Activated naive CD4-positive, alpha-beta T cell treated with anti-CD3 and anti-CD28 coated beads for 36 hours (primary cell): ENCODE measurements at regions not wholly inside any gene's neighbourhood (a gene's known extent, or its start where the extent isn't known, plus 50 kb on each side); places are given as distances from the start of the nearest gene placed in this dataset.
"Not testable (repeated sequence)": the region's sequence is repeated elsewhere in the genome, so short reads cannot be mapped to it uniquely, and the experiment has no call there.

Experiments used
- CTCF ChIA-PET: fragments of 350-600 bp; sonication (Branson Sonifier 250); formaldehyde crosslinking; loops from one replicate; lab custom pipeline; 2021; ENCODE audit warnings: antibody characterized with exemption; lab: Charles Lee
- DNase-seq: peaks from one replicate; pipeline ENCODE4 v3.0.0-alpha.2; 2020
- H3K27ac Mint-ChIP-seq: one replicate; pipeline ENCODE4 v1.8.0; 2021; ENCODE audit warnings: mild to moderate bottlenecking, mixed read lengths
- H3K27me3 Mint-ChIP-seq: one replicate; pipeline ENCODE4 v1.8.0; 2021; ENCODE audit warnings: low read depth, mixed read lengths
- H3K36me3 Mint-ChIP-seq: one replicate; pipeline ENCODE4 v1.8.0; 2021; ENCODE audit warnings: low read depth, mixed read lengths
- H3K4me1 Mint-ChIP-seq: one replicate; pipeline ENCODE4 v1.8.0; 2021; ENCODE audit warnings: low read depth, mixed read lengths
- H3K4me3 Mint-ChIP-seq: one replicate; pipeline ENCODE4 v1.8.0; 2021; ENCODE audit warnings: mild to moderate bottlenecking, moderate library complexity, mixed read lengths
- H3K9me3 Mint-ChIP-seq: one replicate; pipeline ENCODE4 v1.8.0; 2021; ENCODE audit warnings: mixed read lengths
- intact Hi-C: fragments of 100-400 bp; cut with micrococcal nuclease; formaldehyde crosslinking; loops from one replicate; pipeline ENCODE4 v1.15.1; 2023

DNA sequence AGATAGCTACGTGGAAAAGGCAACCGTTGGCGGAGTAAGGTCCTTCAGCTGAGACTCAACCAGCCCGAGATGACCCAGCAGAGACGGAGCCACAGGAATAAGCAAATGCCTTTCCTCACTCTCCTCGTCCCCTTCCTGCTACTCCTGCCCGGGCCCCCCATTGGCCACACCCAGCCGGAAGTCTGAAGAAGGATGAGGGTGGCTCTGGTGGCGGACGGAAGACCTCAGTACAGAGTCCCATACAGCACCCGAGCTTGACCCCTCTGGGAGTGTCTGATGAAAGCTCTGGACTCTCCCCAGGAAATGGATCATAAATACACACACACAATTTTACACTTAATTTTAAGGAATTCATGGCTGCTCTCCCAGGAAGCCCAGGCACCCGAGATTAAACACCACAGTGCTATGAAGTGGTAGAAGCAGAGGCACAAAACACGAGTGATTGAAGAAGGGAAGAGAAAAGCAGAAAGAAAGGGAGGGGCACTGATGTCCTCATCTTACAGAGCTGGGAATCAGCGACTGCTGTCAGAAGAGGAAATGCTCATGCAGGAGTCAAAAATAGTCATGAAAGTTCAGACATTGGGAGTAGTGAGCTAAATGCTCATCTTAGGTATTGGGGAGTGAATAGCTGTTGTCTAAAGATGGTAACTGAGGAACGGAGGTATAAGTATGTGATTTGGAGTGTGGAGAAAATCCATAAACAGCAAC, 125.6 kb downstream of the BANF2 start:
- H3K27ac Mint-ChIP-seq = no peak overlapping the region
- DNase-seq = no peak
- H3K27me3 Mint-ChIP-seq = no peaks in the 10 kb centered on the region
- intact Hi-C loops = no loop called here
- H3K4me1 Mint-ChIP-seq = peaks cover 8% of the 10 kb centered on the region
- H3K4me3 Mint-ChIP-seq = no peak overlapping the region
- CTCF ChIA-PET = interaction anchor here (1.0 kb wide), 1 partner anchor 74 kb away, joined by 3 read pairs; no protein-coding TSS in a partner anchor
- H3K9me3 Mint-ChIP-seq = no peaks in the 10 kb centered on the region
- H3K36me3 Mint-ChIP-seq = no peaks in the 10 kb centered on the region

DNA sequence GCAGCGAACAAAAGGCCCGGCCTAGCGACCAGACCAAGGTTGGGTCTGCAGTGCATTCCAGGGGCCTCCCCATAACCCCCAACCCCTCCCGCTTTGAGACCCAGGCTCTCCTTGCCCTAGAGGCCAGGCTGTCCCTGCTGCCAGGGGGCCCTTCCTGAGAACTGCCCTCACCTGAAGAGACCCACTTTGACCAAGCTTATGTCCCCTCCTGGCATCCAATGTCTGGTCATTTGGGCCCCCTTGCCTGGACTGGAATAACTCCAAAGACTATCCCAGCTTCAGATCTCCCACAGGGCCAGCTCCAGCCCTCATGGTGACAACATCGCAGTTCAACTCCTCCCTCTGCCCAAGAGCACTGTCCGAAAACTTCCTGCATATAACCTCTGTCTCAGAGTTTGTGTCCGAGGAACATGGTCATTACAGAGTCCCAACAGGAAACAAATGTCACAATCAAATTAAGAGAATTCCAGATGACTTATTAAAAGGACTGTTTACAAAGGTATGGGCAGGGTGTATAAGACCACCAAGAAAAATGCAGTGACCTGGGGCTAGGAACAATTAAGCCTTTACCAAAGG, 125.0 kb downstream of the BANF2 start:
- CTCF ChIA-PET = interaction anchor here (0.6 to 1.0 kb wide), 2 partner anchors 74 to 81 kb away, joined by 3 to 5 read pairs; no protein-coding TSS in a partner anchor
- Mint-ChIP-seq H3K27me3 (no peaks in the 10 kb centered on the region), H3K4me1 (peaks cover 8% of the 10 kb centered on the region), H3K4me3 (no peak overlapping the region), H3K36me3 (no peaks in the 10 kb centered on the region), H3K9me3 (peaks cover under 1% of the 10 kb centered on the region), H3K27ac (no peak overlapping the region)
- intact Hi-C loops = no loop called here
- DNase-seq = no peak

DNA sequence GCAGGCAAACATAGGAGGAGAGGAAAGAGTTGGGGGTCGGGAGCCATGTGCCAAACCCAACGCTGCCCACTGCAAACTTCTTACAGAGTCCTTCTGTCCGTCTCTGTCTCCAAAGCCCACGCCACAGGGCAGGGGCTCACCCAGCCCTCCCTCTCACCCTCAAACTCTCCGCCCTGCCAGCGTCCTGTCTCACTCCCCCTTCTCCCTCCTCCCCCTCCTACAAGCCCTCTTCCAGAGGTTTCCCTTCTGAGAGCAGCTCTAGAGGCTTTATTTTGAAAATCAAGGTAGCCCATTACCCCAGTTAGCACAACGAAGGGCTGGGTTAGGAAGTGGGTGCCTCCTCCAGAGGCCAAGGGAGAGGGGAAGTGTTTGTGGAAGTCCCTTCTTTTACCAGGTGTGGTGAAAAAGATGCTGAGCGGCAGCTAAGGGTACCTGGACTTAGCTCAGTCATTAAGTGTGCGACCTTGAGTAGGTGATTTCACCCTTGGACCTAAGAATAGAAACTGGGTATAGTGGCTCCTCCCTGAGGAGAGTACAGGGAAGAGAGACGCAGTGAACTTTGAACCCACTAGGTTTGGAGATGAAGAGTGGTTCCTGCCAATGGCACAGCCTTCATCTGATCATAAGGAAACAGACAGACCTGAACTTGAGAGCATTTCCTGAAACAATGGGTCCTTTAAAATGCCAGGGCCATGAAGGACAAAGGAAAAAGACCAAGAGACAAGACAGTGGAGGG, 123.8 kb downstream of the BANF2 start:
- Mint-ChIP-seq H3K4me3 (no peak overlapping the region), H3K27me3 (no peaks in the 10 kb centered on the region), H3K9me3 (peaks cover 7% of the 10 kb centered on the region), H3K4me1 (peaks cover 8% of the 10 kb centered on the region), H3K27ac (no peak overlapping the region), H3K36me3 (no peaks in the 10 kb centered on the region)
- CTCF ChIA-PET = interaction anchor here (0.6 kb wide), 1 partner anchor 74 kb away, joined by 3 read pairs; no protein-coding TSS in a partner anchor
- intact Hi-C loops = no loop called here
- DNase-seq = no peak

DNA sequence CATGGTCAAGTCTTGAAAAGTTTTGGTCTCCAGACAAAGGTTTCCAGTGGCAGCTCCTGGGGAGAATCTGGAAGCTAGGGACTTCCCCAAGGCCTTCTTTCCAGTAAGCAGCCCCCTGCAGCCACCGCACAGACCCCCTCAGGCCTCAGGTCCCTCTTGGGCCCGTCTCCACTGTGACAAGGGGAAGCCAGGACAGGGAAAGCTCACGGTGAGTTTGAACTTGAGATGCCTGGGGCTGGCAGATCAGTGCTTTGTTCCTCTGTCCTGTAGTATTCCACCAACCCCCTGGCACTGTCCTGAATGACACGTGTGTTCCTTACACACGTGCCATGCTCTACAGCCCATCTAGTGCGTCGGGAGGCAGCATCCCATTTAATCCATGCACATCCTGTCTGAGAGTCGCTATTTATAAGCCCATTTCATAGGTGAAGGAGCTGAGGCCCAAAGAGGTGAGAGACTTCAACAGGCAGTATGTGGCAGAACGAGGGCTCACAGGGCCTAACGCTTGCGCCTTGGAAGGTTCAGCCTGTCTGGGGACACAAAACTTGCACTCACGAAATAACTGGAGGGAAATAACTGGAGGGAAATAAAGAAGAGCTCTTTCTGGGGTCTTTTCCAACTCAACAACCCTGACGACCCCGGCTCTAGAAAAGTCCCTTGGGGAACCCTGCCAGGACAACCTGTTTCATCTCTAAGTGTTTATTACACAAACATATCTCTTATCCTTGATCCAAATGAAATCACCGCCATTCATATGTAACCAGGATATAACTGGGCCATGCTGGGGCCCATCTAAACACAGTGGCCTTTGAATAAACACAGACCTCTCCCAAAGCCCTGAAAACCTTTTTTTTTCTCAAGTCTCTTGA, 123.0 kb downstream of the BANF2 start:
- CTCF ChIA-PET = no interaction called here
- no peaks in the 10 kb centered on the region for H3K27me3 Mint-ChIP-seq
- H3K4me1 Mint-ChIP-seq = peaks cover 8% of the 10 kb centered on the region
- no peak overlapping the region for H3K27ac Mint-ChIP-seq
- DNase-seq = no peak
- no peak overlapping the region for H3K4me3 Mint-ChIP-seq
- peaks cover 7% of the 10 kb centered on the region for H3K9me3 Mint-ChIP-seq
- no peaks in the 10 kb centered on the region for H3K36me3 Mint-ChIP-seq
- intact Hi-C loops = no loop called here

DNA sequence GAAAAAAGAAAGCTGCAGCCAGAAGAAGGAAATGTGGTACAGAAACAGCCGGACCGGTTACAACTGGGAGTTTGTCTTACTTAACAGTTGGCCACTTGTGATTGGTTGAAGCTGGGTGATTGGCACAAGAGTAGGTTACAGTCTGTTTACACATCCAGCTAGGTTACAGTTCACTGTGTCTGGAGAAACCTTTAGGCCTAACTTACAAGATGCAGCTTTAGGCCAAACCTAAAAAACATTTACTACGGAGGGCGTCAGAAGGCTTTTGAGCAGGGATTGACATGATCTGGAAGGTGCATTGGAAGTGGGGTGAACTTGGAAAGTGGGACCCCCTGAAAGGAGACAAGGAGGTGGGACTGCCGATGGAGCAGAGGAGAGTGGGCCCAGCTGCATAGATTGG, 122.3 kb downstream of the BANF2 start:
- H3K4me3 Mint-ChIP-seq = no peak overlapping the region
- intact Hi-C loops = no loop called here
- H3K4me1 Mint-ChIP-seq = peaks cover 8% of the 10 kb centered on the region
- H3K27me3 Mint-ChIP-seq = no peaks in the 10 kb centered on the region
- peaks cover 7% of the 10 kb centered on the region for H3K9me3 Mint-ChIP-seq
- no peak for DNase-seq
- no peaks in the 10 kb centered on the region for H3K36me3 Mint-ChIP-seq
- CTCF ChIA-PET = no interaction called here
- H3K27ac Mint-ChIP-seq = no peak overlapping the region

DNA sequence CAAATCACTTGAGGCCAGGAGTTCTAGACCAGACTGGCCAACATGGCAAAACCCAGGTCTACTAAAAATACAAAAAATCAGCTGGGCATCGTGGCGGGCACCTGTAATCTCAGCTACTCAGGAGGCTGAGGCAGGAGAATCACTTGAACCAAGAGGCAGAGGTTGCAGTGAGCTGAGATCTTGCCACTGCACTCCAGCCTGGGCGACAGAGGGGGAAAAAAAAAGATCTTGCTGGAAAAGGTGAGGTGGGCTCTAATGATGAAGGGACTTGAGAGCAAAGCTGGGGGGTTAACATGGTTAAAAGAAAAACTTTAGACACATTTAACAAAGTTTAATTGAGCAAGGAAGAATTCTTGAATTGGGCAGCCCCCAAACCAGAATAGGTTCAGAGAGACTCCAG, 121.8 kb downstream of the BANF2 start:
- H3K9me3 Mint-ChIP-seq, H3K36me3 Mint-ChIP-seq, DNase-seq, H3K27me3 Mint-ChIP-seq, H3K27ac Mint-ChIP-seq, H3K4me3 Mint-ChIP-seq, CTCF ChIA-PET, intact Hi-C loops, H3K4me1 Mint-ChIP-seq: not testable (repeated sequence)

DNA sequence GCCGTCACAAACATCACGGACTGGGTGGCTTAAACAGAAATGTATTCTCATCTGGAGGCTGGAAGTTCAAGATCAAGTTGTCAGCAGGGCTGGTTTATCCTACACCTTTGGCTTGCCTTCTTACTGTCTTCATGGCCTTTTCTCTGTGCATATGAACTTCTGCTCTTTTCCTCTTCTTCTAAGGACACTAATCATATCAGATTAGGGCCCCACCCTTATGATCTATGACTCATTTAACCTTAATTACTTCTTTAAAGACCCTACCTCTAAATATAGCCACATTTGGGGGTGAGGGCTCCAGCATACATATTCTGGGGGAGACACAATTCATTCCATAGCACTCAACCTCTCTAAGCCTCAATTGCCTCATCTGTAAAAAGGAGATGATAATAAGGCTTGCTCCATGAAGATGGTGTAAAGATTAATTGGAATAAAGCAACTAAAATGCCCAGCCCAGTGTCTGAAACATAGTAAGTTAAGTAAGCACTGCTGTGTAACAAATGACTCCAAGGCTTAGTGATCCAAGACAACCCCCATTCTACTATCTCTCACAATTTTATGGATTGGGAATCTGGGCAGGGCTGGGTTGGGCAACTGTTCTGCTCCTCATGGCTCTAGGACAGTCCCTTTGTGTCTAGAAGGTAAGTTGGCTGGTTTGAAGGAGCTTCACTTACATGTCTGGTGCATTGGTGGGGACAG, 119.8 kb downstream of the BANF2 start:
- H3K4me1 Mint-ChIP-seq = no peaks in the 10 kb centered on the region
- CTCF ChIA-PET = no interaction called here

DNA sequence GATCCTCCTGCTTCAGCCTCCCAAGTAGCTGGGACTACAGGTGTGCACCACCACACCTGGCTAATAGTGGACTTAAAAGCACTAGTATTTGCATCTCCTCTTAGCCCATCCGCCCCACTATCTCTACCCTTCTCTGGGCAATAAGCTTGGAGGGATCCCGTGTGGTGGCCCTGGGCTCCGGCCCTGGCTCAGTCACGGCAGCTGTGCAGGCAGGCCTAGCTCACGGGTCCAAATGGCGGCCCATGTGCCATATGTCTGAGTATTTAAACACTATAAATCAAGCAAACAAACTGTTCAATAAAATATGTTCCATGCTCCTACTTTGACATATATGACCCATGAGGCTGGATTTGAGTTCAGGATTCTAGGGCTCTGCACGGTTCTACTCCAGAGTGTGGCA, 118.4 kb downstream of the BANF2 start:
- DNase-seq = no peak
- intact Hi-C loops = no loop called here
- Mint-ChIP-seq H3K9me3 (peaks cover 7% of the 10 kb centered on the region), H3K4me1 (no peaks in the 10 kb centered on the region), H3K27ac (no peak overlapping the region), H3K27me3 (no peaks in the 10 kb centered on the region), H3K4me3 (no peak overlapping the region), H3K36me3 (no peaks in the 10 kb centered on the region)
- CTCF ChIA-PET = no interaction called here

More for the DNA sequence above, 119.8 kb downstream of the BANF2 start:
- Mint-ChIP-seq H3K4me3 (no peak overlapping the region), H3K9me3 (peaks cover 7% of the 10 kb centered on the region), H3K27ac (no peak overlapping the region), H3K36me3 (no peaks in the 10 kb centered on the region), H3K27me3 (no peaks in the 10 kb centered on the region)
- intact Hi-C loops = no loop called here
- DNase-seq = no peak

DNA sequence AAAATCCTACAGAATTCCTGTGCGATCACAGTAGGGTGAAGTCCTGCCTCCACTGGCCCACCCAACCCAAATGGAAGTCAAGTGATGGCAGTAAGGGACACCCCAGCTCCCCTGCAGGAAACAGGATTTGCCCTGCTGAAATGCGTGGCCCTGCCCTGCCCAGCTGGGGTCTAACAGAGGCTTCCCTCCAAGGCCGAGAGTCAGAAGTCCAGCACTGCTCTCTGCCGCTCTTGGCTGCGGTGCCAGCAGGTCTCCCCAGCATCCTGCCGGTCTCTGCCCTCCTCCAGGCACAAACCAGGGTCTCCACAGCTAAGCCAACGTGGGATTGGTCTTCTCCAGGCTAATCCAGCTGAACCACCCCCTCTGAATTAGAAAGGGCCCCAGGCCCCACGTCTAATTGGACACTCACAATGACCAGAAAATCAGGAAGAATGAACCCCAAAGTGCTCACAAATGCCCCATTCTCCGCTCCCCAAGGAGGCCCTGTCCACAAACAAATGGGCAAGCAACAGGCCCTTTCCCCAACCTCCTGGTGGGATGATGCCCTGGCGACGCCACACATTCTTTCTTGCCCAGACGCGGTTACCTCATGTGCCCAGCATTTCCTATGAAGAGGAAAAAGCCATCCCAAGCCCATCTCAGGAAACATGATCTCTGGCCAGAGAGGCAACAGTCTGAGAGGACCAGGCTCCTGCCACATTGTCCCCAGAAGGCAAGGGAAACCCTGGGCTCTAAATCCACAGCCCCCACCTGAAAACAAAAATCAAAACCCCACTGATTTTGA, 117.2 kb downstream of the BANF2 start:
- H3K27me3 Mint-ChIP-seq = no peaks in the 10 kb centered on the region
- H3K9me3 Mint-ChIP-seq = peaks cover 7% of the 10 kb centered on the region
- no peak overlapping the region for H3K4me3 Mint-ChIP-seq
- CTCF ChIA-PET = no interaction called here
- H3K36me3 Mint-ChIP-seq = no peaks in the 10 kb centered on the region
- H3K4me1 Mint-ChIP-seq = no peaks in the 10 kb centered on the region
- H3K27ac Mint-ChIP-seq = no peak overlapping the region
- no peak for DNase-seq
- intact Hi-C loops = no loop called here

DNA sequence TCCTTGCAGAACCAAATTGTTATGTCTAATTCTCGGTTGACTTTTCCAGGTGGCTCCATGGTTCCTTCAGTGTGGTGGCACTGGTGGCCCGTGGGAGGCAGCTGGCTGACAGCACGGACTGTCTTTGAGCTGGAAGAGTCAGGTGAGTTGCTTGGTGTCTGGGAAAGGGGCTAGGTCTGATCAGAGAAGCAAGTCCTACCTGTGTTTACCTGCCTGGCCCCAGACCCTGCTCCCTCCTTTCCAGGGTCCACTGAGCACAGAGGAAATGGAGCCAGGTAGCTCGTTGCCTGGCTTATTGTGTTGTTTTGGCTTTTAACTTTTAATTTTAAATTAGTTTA, 111.8 kb downstream of the BANF2 start:
- H3K4me1 Mint-ChIP-seq = no peaks in the 10 kb centered on the region
- H3K27me3 Mint-ChIP-seq = no peaks in the 10 kb centered on the region

More for the DNA sequence above, 111.8 kb downstream of the BANF2 start:
- H3K27ac Mint-ChIP-seq = no peak overlapping the region
- intact Hi-C loops = no loop called here
- H3K9me3 Mint-ChIP-seq = no peaks in the 10 kb centered on the region
- no peak for DNase-seq
- CTCF ChIA-PET = interaction anchor here (0.6 to 1.2 kb wide), 2 partner anchors 45 to 302 kb away, joined by 3 read pairs; no protein-coding TSS in a partner anchor
- H3K4me3 Mint-ChIP-seq = no peak overlapping the region
- no peaks in the 10 kb centered on the region for H3K36me3 Mint-ChIP-seq
